Stomach (tissue), 4 donors: ENCODE measurements at regions not wholly inside any gene's neighbourhood (a gene's known extent, or its start where the extent isn't known, plus 50 kb on each side); places are given as distances from the start of the nearest gene placed in this dataset.

Experiments used
- POLR2A ChIP-seq, 4 donors: fragments of 450-650 bp; IDR thresholded peaks; one replicate each; pipeline ENCODE4 v1.6.1; 2016; ENCODE audit warnings: antibody characterized with exemption in 4 of 4, control low read depth in 2 of 4, mild to moderate bottlenecking in 1 of 4, moderate library complexity in 1 of 4
- TF ChIP-seq, protein P1 (sequence below), 7 experiments: fragments of 450-650 bp in 4 of 7; fragments of 200-600 bp in 3 of 7; sonication (generic) in 3 of 7; IDR thresholded peaks; one replicate each; pipeline ENCODE4 v1.5.1; 2016 to 2019; ENCODE audit warnings: antibody characterized with exemption in 7 of 7, control low read depth in 2 of 7, mild to moderate bottlenecking in 1 of 7

GRCh38 chr1:208541225-208541855 lies 297.2 kb upstream of the PLXNA2 start:
- TF ChIP-seq, protein P1, sequence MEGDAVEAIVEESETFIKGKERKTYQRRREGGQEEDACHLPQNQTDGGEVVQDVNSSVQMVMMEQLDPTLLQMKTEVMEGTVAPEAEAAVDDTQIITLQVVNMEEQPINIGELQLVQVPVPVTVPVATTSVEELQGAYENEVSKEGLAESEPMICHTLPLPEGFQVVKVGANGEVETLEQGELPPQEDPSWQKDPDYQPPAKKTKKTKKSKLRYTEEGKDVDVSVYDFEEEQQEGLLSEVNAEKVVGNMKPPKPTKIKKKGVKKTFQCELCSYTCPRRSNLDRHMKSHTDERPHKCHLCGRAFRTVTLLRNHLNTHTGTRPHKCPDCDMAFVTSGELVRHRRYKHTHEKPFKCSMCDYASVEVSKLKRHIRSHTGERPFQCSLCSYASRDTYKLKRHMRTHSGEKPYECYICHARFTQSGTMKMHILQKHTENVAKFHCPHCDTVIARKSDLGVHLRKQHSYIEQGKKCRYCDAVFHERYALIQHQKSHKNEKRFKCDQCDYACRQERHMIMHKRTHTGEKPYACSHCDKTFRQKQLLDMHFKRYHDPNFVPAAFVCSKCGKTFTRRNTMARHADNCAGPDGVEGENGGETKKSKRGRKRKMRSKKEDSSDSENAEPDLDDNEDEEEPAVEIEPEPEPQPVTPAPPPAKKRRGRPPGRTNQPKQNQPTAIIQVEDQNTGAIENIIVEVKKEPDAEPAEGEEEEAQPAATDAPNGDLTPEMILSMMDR (IDR thresholded peaks at IDR 0.05) = no peak
- TF ChIP-seq POLR2A (IDR thresholded peaks at IDR 0.05) = no peak
